HG03571 (cell line): ENCODE measurements at regions not wholly inside any gene's neighbourhood (a gene's known extent, or its start where the extent isn't known, plus 50 kb on each side); places are given as distances from the start of the nearest gene placed in this dataset.
"Not testable (repeated sequence)": the region's sequence is repeated elsewhere in the genome, so short reads cannot be mapped to it uniquely, and the experiment has no call there.

ENCODE experiments used
- ATAC-seq: cut with Tn5 transposase; IDR thresholded peaks from one replicate; pipeline ENCODE4 v1.9.1; 2021; ENCODE audit not compliant: unreplicated experiment

GRCh38 chr3:194860725-194861124 lies 175.0 kb downstream of the FAM43A start:
- no peak for ATAC-seq

- ATAC-seq: no peak
Measured at GRCh38 chr3:194861375-194861774, 175.7 kb downstream of the FAM43A start.

- ATAC-seq: no peak
Measured at GRCh38 chr3:194865061-194865460, 179.4 kb downstream of the FAM43A start.

DNA sequence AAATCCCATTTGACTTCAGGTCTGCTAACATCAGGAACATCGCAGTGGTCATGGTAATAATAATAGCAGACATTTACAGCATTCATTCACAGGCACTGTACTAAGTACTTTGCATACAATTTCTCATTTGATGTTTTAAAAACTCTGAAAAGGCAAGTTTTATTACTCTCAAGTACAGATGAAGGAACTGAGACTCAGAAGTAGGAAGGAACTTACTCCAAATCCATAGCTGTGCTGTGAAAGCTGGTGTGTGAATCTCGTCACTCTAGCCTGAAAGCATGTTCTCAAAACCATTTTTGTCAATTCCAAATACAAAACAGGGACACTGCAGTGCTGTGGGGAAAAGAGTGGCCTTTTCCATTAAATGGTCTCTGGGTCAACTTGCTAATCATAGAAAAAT lies 179.9 kb downstream of the FAM43A start:
- no peak for ATAC-seq

- no peak for ATAC-seq
Measured at GRCh38 chr3:194866236-194866635, 180.6 kb downstream of the FAM43A start.

- no peak for ATAC-seq
Measured at GRCh38 chr3:194867270-194867983, 181.7 kb downstream of the FAM43A start.

DNA sequence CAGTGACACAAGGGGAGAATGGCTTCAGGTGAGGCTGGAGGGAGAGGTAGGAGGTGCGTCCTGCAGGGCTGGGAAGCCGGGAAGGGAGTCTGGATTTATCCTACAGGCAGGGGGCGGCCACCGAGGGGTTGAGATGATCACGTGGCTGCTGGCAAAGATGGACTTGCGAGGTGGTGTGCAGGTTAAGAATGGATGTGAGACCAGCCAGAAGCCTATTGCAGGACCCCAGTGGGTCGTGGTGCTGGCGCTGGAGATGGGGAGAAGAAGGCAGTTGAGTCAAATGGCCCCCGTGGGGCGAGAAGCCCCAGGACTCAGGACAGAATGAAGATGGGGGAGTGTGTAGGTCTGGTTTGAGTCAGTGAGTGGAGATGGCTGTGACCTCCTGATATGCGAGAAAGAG lies 183.1 kb downstream of the FAM43A start:
- no peak for ATAC-seq

DNA sequence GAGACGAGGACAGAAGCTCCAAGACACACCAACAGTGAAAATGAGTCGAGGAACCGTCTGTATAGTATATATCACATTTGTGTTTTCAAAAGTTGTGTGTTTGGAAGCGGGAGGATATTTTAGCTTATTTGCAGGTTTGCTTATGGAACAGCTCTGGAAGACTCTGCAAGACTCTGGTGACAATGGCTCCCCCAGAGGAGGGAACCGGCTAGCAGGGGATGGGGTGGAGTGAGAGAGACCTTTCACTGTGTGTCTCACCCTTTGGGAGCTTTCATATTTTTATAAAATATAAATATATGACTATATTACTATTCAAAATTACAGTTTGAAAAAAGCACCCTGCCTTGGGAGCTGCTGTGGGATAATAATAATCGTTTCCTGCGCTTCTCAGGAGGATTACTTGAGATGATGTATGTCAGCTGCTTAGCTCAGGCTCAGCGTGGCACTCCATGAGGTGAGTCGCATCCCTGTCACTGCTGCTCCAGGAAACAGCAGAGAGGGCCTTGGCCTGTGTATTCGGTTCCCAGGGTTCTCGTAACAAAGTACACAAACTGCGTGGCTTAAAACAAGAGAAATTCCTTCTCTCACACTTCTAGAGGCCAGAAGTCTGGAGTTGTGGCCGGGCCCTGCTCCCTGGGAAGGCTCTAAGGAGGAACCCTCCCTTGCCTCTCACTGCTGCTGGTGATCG lies 183.9 kb downstream of the FAM43A start:
- no peak for ATAC-seq

GRCh38 chr3:194870394-194871110 lies 184.9 kb downstream of the FAM43A start:
- no peak for ATAC-seq

GRCh38 chr3:194871143-194871863 lies 185.6 kb downstream of the FAM43A start:
- ATAC-seq: no peak

DNA sequence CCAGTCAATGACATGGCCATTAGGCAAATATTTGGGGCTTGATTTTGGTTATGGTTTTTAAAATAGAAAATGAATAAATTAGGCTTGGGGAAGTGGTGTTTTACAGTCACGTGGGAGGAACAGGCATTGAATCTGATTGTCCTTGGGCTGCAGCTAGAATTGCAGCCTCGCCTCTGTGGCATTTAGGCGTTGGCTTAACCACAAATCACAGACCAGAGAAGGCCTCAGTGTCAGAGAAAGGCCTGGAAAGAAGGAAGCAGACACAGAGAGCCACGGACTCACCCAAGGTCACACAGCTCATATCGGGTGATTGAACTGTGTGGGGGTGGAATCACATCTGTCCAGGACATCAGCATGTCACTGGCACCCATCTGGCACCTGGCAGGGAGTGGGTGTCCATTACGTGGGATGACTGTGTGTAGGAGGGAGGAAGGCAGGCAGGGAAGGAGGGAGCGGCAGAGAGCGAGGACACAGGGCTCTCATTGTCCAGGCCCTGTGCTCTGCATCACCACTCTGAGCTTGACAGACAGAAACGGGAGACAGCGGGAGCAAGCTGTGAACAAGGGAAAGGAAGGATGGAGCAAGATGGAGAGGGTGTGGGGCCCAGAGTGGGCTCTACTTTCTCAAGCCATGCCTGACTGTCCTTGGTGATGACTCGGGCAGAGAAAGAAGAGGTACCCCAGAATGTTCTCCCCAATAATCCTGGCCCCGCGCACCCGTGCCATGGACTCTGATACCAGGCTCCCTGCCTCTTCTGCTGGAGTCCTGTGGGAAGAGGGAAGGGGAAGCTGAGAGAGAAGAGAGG lies 186.4 kb downstream of the FAM43A start:
- no peak for ATAC-seq

DNA sequence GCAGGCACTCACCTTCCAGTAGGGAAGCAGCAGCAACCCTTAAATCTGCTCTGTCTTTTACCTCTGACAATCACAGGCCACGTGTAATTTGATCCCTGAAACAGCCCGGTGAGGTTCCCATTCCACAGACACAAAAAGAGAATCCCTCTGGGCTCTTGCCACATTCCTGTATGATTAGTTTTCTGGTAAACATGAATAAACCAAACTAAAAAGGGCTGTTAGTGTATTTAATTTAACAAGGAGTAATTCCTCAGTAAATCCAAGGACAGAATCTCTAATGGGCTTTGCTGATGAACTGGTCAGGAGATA lies 186.9 kb downstream of the FAM43A start:
- ATAC-seq: no peak

GRCh38 chr3:194873474-194873873 lies 187.8 kb downstream of the FAM43A start:
- ATAC-seq: not testable (repeated sequence)

GRCh38 chr3:194874206-194874605 lies 188.5 kb downstream of the FAM43A start:
- ATAC-seq: no peak

- ATAC-seq: no peak
Measured at GRCh38 chr3:194874783-194875182, 189.1 kb downstream of the FAM43A start.

- ATAC-seq: no peak
Measured at GRCh38 chr3:194875581-194876402, 190.1 kb downstream of the FAM43A start.

DNA sequence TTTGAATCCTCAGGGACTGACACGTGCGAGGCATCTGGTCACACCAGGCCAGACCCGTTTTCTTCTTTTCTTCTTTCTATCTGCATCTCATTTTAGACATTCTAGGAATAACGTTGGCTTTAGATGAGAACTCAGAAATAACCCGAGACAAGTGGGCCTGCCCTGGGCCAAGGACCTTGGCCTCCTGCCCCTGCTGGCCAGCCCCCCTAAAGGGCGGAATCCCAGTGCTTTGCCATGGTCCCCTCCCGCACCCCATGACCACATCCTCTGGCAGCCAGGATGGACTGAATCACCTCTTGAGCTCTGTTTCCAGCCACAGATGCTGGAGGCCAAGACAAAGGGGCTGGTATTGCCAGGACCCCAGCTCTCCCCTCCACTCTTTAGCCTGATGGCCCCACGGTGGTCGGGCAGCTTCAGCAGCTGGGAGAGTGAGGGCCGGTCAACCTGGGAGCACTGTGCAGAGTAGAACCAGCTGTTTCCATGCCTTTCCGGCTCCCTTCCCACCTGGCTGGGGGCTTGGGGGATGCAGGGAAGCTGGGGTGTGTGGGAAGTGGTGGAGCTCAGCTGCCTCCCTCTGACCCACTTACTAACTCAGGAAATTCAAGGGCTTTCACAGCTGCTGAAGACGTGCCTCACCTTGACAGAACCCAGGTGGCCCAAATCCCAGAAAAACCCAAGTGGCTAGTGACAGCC lies 190.9 kb downstream of the FAM43A start:
- ATAC-seq: no peak

GRCh38 chr3:194877291-194878119 lies 191.8 kb downstream of the FAM43A start:
- ATAC-seq: no peak
